OCI-M1 (cell line): ENCODE measurements at regions not wholly inside any gene's neighbourhood (a gene's known extent, or its start where the extent isn't known, plus 50 kb on each side); places are given as distances from the start of the nearest gene placed in this dataset.
A peak's percentile ranks its signal among the peaks of the same experiment; 100 is the strongest.

Experiments used
- DNase-seq: peaks from one replicate; lab custom pipeline; 2025; lab: John Stamatoyannopoulos, UW

GRCh38 chr1:22285549-22286396 is 142.9 kb upstream of the WNT4 start:
- DNase-seq = no peak

- DNase-seq = no peak
Observed at GRCh38 chr1:22286491-22286890, 143.6 kb upstream of the WNT4 start.

DNA sequence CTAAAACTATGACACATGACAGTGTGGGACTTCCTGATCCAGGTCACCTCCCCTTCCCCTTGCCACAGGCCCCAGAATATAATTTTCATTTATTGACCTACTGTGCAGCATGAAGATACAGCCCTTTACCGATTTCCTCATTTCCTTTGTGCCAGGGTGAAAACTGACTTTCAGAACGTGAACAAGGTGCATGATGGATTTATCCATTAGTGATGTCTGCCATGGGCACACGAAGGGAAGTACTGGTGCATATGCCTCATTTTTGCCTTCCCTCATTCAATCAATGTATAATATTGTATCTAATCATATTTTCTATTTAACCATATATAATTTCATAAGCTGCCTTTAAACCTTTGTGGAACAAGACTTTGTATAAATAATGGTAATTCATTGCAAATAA is 144.4 kb upstream of the WNT4 start:
- no peak for DNase-seq

- no peak for DNase-seq
Observed at GRCh38 chr1:22287946-22288520, 145.1 kb upstream of the WNT4 start.

GRCh38 chr1:22288593-22289241 is 145.8 kb upstream of the WNT4 start:
- no peak for DNase-seq

- DNase-seq = no peak
Observed at GRCh38 chr1:22289307-22289995, 146.6 kb upstream of the WNT4 start.

DNA sequence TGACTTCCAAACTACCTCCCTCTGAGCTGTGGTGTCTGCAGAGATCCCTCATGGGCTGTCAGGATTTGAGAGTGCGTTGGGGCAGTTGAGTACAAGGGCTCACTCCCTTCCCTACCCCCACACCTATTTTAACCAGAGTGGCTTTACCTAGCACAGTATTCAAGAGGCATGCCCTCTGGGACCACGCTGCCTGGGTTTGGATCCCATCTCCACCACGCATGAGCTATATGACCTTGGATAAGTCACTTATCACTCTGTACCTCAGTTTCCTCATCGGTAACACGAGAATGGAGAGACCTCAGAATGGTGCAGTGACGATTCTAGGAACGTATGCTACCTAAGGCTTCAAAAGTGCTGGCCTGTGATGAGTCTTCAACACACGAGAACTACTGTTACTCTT is 147.3 kb upstream of the WNT4 start:
- no peak for DNase-seq

- DNase-seq = no peak
Observed at GRCh38 chr1:22290611-22291010, 147.7 kb upstream of the WNT4 start.

DNA sequence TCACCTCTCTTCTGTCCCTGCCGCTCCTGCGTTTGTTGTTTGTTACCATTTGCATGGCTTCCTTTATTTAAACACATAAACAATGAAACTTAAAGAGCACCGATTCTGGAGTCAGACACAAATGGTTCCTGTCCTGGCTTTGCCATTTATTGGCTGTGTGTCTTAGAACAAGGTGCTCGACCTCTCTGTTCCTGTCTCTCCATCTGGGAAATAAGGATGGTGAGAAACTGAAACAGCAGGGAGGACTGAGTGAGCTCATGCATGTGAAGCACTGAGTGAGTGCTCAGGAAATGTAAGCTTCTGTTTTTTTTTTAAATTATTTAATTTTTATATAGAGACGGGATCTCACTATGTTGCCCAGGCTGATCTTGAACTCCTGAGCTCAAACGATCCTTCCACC is 148.2 kb upstream of the WNT4 start:
- no peak for DNase-seq

- DNase-seq = no peak
Observed at GRCh38 chr1:22291494-22291893, 148.6 kb upstream of the WNT4 start.

DNA sequence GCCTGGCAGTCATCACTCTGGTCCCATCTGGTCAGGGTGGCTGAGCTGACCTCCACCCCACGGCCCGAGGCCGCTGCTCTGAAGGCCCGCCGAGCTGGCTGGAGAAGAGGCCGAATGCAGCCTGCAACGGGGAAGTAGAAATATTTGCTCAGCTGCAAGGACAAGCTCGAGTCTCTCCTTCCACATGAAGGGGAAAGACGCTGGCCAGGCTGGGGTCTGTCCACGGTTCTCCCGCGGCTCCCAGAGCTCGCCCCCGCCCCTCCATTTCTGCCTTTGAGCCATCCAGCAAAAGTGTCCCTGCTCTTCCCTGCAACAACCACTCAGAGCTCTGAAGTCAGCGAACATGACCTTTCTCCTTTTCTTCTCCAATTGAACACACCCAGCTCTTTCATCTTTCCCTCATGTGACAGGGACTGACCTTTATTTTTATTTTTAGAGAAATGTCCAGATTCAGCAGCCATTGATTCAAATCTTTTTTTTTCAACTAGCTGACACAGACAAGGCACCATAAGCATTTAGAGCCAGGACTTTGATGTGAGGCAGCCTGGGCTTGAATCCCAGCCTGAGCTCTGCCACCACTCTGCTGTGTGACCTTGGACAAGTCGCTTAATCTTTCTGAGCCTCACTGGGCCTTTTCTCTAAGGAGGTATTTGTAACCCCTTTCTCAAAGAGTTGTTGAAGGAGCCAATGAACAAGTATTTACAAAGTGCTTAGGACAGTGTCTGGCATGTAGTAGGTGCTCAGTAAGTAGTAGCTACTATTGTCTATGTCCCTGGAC is 149.3 kb upstream of the WNT4 start:
- no peak for DNase-seq

DNA sequence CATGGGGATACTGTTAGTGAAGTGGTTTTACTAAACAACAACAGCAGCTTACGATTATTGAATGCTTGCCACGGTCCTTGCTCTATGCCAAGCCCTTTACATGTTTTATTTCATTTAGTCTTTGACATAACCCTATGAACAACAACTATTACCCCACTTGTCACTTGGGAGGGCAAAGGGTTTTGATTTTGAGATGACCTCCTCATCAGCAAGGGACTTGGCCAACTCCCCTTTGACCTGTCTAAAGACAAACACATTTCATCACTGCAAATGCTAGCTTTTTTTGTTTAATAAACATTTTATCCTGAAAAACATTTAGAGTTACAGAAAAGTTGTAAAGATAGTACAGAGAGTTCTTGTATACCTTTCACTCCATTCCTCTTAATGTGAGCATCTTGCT is 152.5 kb upstream of the WNT4 start:
- DNase-seq = no peak

DNA sequence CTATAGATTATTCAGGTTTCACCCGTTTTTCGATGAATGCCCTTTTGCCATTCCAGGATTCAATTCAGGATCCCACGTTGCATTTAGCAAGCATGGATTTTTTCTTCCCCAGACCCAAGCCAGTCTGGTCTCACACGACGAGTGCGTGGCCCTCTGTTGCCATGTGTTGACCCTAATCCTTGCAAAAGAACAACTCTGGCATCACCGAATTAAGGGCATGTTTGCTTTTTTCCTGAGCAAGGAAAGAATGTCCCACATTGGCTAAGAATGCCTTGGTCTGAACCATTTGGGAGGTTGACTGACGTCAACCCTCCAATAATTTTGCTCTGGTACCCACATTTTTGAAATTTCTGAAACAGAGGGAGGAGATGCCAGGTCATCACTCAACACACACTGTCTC is 153.0 kb upstream of the WNT4 start:
- no peak for DNase-seq

DNA sequence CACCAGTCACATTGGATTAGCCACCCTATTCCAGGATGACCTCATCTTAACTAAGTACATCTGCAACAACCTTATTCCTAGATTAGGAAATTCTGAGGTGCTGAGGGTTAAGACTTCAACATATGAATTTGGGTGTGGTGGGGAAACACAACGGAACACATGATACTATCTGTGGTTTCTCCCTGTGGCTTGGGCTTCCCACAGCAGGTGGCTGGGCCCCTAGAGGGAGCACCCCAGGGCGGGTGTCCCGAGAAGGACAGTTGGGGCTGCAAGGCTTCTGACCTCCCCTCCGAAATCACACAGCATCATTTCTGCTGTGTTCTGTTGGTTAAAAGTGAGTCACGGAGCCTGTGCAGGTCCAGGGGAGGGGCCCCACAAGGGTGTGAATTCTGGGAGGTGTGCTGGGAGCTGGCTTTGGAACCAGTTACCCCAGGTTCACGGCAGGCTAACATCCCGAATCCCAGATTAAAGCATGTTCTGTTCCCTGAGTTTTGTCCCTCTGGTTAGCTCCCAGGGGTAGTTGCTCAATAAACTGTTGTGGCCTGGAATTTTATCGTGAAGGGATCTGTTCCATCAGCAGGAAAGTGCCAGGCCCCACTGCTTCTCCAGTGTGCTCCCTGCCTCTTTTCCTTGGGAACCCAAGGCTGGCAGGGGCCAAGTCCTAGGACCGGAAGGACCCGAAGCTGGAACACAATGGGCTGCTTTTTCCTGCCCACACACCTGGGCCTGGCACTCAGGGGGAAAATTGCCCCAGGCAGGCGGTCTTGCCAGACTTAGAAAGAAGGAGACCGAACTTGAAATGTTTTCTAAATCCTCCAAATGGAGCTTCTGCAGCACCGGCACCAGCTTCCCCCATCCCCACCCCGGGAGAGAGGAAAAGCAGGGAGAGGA is 154.0 kb upstream of the WNT4 start:
- DNase-seq = peak; percentile 39

GRCh38 chr1:22297999-22298398 is 153.7 kb upstream of the ZBTB40 start:
- no peak for DNase-seq

GRCh38 chr1:22303816-22304215 is 147.8 kb upstream of the ZBTB40 start:
- no peak for DNase-seq

DNA sequence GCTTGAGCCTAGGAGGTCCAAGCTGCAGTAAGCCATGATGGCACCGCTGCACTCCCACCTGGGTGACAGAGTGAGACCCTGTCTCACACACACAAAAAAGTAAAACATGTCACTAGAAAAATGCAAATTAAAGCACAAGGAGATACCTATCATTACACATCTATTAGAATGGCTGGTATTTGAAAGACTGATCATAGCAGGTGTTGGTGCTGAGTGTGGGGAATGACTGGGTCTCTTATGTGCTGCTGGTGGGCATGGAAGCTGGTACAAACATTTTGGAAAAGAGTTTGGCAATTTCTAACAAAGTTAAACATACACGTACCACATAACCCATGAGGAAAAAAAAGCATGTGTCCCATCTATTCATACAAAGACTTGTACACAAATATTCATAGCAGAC is 142.1 kb upstream of the ZBTB40 start:
- DNase-seq = no peak

DNA sequence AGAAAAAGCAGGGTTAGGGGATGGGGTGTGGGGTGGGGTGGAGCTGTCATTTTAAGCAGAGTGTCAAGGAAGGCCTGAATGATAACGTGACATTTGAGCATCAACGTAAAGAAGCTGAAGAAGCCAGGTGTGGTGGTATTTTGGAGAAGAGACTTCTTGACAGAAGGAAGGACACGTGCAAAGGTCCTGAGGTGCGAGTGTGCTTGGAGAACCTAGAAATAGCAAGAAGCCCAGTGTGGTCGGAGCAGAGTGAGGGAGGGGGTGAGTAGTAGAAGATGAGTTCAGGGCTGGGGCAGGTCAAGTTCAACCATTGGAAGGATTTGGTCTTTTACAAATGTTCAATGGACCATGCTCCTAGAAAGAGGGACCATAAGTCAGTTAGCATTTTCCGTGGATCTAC is 140.2 kb upstream of the ZBTB40 start:
- DNase-seq = no peak

DNA sequence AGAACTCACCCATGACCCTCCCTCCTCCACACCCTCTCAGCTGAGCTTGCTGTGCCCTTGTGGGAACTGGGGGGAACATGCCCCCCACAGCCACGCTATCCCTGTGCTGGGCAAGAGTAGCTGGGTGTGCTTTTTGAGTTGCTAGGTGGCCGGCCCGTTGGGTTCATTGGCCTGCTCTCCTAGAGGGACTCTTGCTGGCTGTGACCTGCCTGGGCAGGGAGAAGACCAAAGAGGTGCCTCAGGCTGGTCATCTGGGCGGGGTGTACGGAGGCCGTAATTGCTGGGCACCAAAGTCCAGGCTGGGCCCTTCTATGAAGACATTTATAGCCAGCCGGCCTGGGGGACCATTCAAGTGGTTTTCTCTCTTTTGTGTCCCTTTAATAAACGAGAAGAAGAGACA is 138.3 kb upstream of the ZBTB40 start:
- DNase-seq = no peak

DNA sequence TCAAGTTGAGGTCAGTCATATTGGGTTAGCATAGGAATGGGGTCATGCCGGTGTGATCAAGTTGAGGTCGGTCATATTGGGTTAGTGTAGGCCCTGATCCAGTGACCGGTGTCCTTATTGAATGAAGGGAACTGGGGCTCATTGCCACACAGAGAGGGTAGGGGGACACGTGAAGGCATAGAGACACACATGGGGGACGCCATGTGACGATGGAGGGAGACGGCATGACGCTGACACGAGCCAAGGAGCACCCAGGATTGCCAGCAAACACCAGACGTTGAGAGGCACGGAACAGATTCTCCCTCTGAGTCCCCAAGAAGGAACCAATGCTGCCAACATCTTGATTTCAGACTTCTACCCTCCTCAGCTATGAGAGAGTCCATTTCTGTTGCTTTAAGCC is 136.9 kb upstream of the ZBTB40 start:
- DNase-seq = no peak
